Natural killer cell (primary cell): ENCODE measurements at regions not wholly inside any gene's neighbourhood (a gene's known extent, or its start where the extent isn't known, plus 50 kb on each side); places are given as distances from the start of the nearest gene placed in this dataset.

Experiments
- ATAC-seq, 3 donors: fragments of 150-1000 bp in 2 of 3; fragments of 200-7000 bp in 1 of 3; cut with Tn5 transposase; 1 replicate in 1 of 3; 2 replicates in 2 of 3; pipeline ENCODE4 v1.10.0; 2021; ENCODE audit warnings: mild to moderate bottlenecking in 2 of 3, moderate library complexity in 2 of 3
- DNase-seq, 2 donors: peaks; one replicate each; pipeline versions ENCODE4 v3.0.0 to v3.0.0-alpha.2; 2013 to 2021; ENCODE audit warnings: mixed read lengths in 1 of 2
- H3K27ac ChIP-seq: one replicate; pipeline ENCODE4 v1.5.1; 2013; ENCODE audit warnings: mild to moderate bottlenecking, low read length
- H3K27me3 ChIP-seq: one replicate; pipeline ENCODE4 v1.6.1; 2013; ENCODE audit warnings: low read length; ENCODE audit not compliant: control insufficient read depth, insufficient read depth
- H3K36me3 ChIP-seq: one replicate; pipeline ENCODE4 v1.6.1; 2013; ENCODE audit warnings: low read length; ENCODE audit not compliant: control insufficient read depth, insufficient read depth
- H3K4me1 ChIP-seq: one replicate; pipeline ENCODE4 v1.6.1; 2013; ENCODE audit warnings: low read length; ENCODE audit not compliant: control insufficient read depth, insufficient read depth
- H3K4me3 ChIP-seq: one replicate; pipeline ENCODE4 v1.5.1; 2013; ENCODE audit warnings: low read length
- H3K9me3 ChIP-seq: one replicate; pipeline ENCODE4 v1.6.1; 2013; ENCODE audit warnings: low read length; ENCODE audit not compliant: control insufficient read depth, insufficient read depth
- H3K27ac Mint-ChIP-seq, 2 donors: one replicate each; pipeline ENCODE4 v1.8.0; 2022; ENCODE audit warnings: mild to moderate bottlenecking in 2 of 2, mixed read lengths in 2 of 2, moderate library complexity in 1 of 2
- H3K27me3 Mint-ChIP-seq, 2 donors: one replicate each; pipeline ENCODE4 v1.8.0; 2022; ENCODE audit warnings: low read depth in 2 of 2, mixed read lengths in 2 of 2
- H3K36me3 Mint-ChIP-seq: one replicate; pipeline ENCODE4 v1.8.0; 2022; ENCODE audit warnings: mixed read lengths
- H3K4me1 Mint-ChIP-seq, 2 donors: one replicate each; pipeline ENCODE4 v1.8.0; 2022; ENCODE audit warnings: mixed read lengths in 2 of 2
- H3K4me3 Mint-ChIP-seq: one replicate; pipeline ENCODE4 v1.8.0; 2022; ENCODE audit warnings: mild to moderate bottlenecking, moderate library complexity, mixed read lengths
- H3K9me3 Mint-ChIP-seq, 2 donors: one replicate each; pipeline ENCODE4 v1.8.0; 2022; ENCODE audit warnings: mixed read lengths in 2 of 2
- WGBS: methylation state at CpG from one replicate; pipeline ENCODE4 v1.1.7; 2013; ENCODE audit warnings: missing lambda C conversion rate; ENCODE audit not compliant: insufficient coverage; 5-methylcytosine and 5-hydroxymethylcytosine counted together
- intact Hi-C: fragments of 100-400 bp; cut with micrococcal nuclease; formaldehyde crosslinking; loops from one replicate; pipeline ENCODE4 v1.14.2; 2022
- TF ChIP-seq, protein P1 (sequence below): fragments of 200-600 bp; IDR thresholded peaks from one replicate; pipeline ENCODE4 v1.8.0; 2022; ENCODE audit warnings: antibody characterized with exemption

DNA sequence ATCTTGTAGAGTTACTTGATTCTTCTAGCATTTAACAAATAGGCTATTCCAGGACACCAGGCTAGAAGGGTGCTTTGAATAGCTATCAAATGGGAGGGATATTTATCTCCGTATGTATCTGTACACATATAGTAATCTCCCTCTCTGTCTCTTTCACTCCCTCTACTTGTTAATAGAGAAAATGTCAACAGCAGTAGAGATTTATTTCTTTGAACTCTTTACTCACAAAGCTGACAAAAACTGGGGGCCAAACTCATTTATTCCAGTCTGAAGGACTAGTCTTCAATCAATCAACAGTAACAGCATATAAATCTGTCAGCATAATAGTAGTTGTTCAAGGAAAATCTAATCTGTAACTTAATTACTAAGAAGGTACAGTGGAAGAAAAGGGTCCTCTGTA, 78.2 kb upstream of the FER start:
- no peak for ATAC-seq
- no CpG with 5 or more reads among the region's 1 CpG for WGBS

DNA sequence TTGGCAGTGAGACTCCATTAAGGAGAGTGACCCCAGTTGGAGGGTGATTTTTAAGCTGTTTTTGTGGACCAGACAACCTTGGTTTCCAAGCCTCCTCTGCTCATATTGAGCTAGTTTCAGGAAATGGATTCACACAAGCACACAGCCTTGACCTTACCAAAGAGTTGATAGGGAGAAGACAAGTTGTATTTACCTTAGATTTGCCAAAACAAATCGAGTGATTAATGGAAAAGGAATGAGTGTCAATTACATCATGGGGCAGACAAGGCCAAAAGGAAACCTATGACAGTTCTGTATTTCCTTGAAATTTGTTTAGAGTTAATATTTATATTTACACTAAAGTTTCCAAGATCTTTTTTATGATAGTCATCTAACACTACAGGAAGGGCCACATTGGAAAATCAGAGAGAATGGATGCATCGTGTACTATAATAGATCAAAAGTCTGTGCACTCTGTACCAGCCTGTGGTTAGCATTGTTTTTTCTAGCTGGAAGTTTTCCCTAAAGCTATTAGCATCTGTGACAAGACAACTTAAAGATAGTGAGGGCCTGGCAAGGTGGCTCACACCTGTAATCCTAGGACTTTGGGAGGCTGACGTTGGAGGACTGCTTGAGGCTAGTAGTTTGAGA, 86.0 kb upstream of the FER start:
- intact Hi-C loops, result no loop called here
- Histone ChIP-seq H3K27ac (no peak overlapping the region), H3K4me3 (no peak overlapping the region), H3K4me1 (no peaks in the 10 kb centered on the region), H3K9me3 (no peaks in the 10 kb centered on the region), H3K36me3 (no peaks in the 10 kb centered on the region), H3K27me3 (no peaks in the 10 kb centered on the region)
- no peak for ATAC-seq
- Mint-ChIP-seq H3K27ac (no peak overlapping the region), H3K4me1 (no peaks in the 10 kb centered on the region), H3K9me3 (no peaks in the 10 kb centered on the region), H3K36me3 (no peaks in the 10 kb centered on the region), H3K4me3 (no peak overlapping the region), H3K27me3 (peaks cover 9 to 18% of the 10 kb centered on the region in 2 donors)
- no peak for DNase-seq
- WGBS, result 89% methylated on average over 2 of the region's 3 CpGs
- TF ChIP-seq, protein P1, sequence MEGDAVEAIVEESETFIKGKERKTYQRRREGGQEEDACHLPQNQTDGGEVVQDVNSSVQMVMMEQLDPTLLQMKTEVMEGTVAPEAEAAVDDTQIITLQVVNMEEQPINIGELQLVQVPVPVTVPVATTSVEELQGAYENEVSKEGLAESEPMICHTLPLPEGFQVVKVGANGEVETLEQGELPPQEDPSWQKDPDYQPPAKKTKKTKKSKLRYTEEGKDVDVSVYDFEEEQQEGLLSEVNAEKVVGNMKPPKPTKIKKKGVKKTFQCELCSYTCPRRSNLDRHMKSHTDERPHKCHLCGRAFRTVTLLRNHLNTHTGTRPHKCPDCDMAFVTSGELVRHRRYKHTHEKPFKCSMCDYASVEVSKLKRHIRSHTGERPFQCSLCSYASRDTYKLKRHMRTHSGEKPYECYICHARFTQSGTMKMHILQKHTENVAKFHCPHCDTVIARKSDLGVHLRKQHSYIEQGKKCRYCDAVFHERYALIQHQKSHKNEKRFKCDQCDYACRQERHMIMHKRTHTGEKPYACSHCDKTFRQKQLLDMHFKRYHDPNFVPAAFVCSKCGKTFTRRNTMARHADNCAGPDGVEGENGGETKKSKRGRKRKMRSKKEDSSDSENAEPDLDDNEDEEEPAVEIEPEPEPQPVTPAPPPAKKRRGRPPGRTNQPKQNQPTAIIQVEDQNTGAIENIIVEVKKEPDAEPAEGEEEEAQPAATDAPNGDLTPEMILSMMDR, result no peak

More for the DNA sequence above, 78.2 kb upstream of the FER start:
- H3K36me3 Mint-ChIP-seq, result no peaks in the 10 kb centered on the region
- no peak overlapping the region for H3K4me3 ChIP-seq
- no peak overlapping the region for H3K27ac ChIP-seq
- intact Hi-C loops, result no loop called here
- TF ChIP-seq, protein P1, result no peak
- no peaks in the 10 kb centered on the region for H3K36me3 ChIP-seq
- H3K27me3 ChIP-seq, result no peaks in the 10 kb centered on the region
- DNase-seq, result no peak
- H3K4me1 Mint-ChIP-seq, result no peaks in the 10 kb centered on the region
- peaks cover 12 to 22% of the 10 kb centered on the region in 2 donors for H3K27me3 Mint-ChIP-seq
- no peaks in the 10 kb centered on the region for H3K4me1 ChIP-seq
- no peak overlapping the region for H3K27ac Mint-ChIP-seq
- H3K4me3 Mint-ChIP-seq, result no peak overlapping the region
- H3K9me3 Mint-ChIP-seq, result no peaks in the 10 kb centered on the region
- H3K9me3 ChIP-seq, result no peaks in the 10 kb centered on the region

DNA sequence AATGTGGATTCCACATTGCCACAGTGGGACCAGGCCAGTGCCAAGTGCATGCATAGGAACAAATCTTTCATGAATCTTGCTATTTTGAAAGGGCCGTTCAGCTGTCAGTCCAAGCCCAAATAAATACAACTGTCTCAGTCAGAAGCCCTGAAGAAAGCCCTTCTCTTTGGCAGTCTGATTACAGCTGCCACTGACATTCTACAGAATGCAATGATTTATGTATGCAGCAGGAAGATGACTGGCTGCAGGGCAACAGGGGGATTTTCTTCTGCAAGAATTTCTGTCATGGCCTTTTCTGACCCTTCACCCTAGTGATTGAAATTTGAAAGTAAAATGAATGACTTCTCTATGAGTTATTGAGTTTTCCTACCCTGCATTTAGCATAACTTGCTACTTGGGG, 86.7 kb upstream of the FER start:
- no peaks in the 10 kb centered on the region for H3K36me3 Mint-ChIP-seq
- Histone ChIP-seq H3K4me1 (no peaks in the 10 kb centered on the region), H3K27ac (no peak overlapping the region), H3K9me3 (no peaks in the 10 kb centered on the region), H3K27me3 (no peaks in the 10 kb centered on the region), H3K36me3 (no peaks in the 10 kb centered on the region), H3K4me3 (no peak overlapping the region)
- no peak for DNase-seq
- no peak overlapping the region for H3K4me3 Mint-ChIP-seq
- ATAC-seq, result no peak
- intact Hi-C loops, result no loop called here
- no peaks in the 10 kb centered on the region for H3K9me3 Mint-ChIP-seq
- no peaks in the 10 kb centered on the region for H3K4me1 Mint-ChIP-seq
- 79% methylated on average over 1 of the region's 1 CpG for WGBS
- TF ChIP-seq, protein P1, result no peak
- H3K27me3 Mint-ChIP-seq, result peaks cover 11 to 20% of the 10 kb centered on the region in 2 donors
- H3K27ac Mint-ChIP-seq, result no peak overlapping the region

DNA sequence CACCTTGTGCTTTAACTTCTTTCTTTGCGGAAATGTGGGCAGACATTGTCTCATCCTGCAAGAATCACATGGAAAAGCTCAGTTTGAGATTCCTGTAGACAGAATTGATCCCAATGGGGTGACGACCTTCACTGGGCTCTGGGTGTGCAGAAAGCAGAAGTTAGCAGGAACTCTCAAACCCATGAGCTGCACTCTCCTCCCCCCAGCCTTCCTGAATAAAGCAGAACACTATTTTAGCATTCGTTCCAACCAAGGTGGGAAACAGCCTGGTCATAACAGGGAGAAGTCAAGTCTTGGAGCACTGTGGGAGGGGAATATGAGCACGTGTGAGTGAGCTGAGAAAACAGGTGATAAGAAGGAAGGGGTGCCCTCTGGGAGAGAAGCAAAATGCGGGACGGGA, 87.4 kb upstream of the FER start:
- H3K27ac ChIP-seq, result no peak overlapping the region
- H3K36me3 Mint-ChIP-seq, result no peaks in the 10 kb centered on the region
- H3K9me3 ChIP-seq, result no peaks in the 10 kb centered on the region
- H3K4me3 ChIP-seq, result no peak overlapping the region
- DNase-seq (no peak), ATAC-seq (no peak)
- H3K9me3 Mint-ChIP-seq, result no peaks in the 10 kb centered on the region
- H3K27me3 ChIP-seq, result no peaks in the 10 kb centered on the region
- TF ChIP-seq, protein P1, result no peak
- 46% methylated on average over 6 of the region's 6 CpGs for whole genome bisulfite sequencing
- intact Hi-C loops, result no loop called here
- H3K4me1 ChIP-seq, result no peaks in the 10 kb centered on the region
- no peaks in the 10 kb centered on the region for H3K36me3 ChIP-seq
- no peaks in the 10 kb centered on the region for H3K4me1 Mint-ChIP-seq
- H3K27ac Mint-ChIP-seq, result no peak overlapping the region
- H3K4me3 Mint-ChIP-seq, result no peak overlapping the region
- H3K27me3 Mint-ChIP-seq, result peaks cover 11 to 20% of the 10 kb centered on the region in 2 donors
